Smooth muscle cell (in vitro differentiated cells): ENCODE measurements at regions not wholly inside any gene's neighbourhood (a gene's known extent, or its start where the extent isn't known, plus 50 kb on each side); places are given as distances from the start of the nearest gene placed in this dataset.

ENCODE experiments used
- DNase-seq: peaks from one replicate; lab custom pipeline; 2025; ENCODE audit not compliant: unreplicated experiment; lab: John Stamatoyannopoulos, UW
- H2AFZ ChIP-seq: fragments of 200-600 bp; sonication (generic); 2 replicates; pipeline ENCODE4 v1.6.0; 2016; ENCODE audit warnings: antibody characterized with exemption, low read depth, mild to moderate bottlenecking
- H3F3A ChIP-seq: fragments of 200-600 bp; sonication (generic); 2 replicates; pipeline ENCODE4 v1.6.0; 2017; ENCODE audit warnings: antibody characterized with exemption, low read depth
- H3K27ac ChIP-seq: fragments of 200-600 bp; sonication (generic); 2 replicates; pipeline ENCODE4 v1.5.1; 2016; ENCODE audit warnings: low read depth, mild to moderate bottlenecking
- H3K27me3 ChIP-seq: fragments of 200-600 bp; sonication (generic); 2 replicates; pipeline ENCODE4 v1.6.1; 2016; ENCODE audit warnings: low read depth, mild to moderate bottlenecking
- H3K36me3 ChIP-seq: fragments of 200-600 bp; sonication (generic); 2 replicates; pipeline ENCODE4 v1.5.1; 2016; ENCODE audit warnings: low read depth
- H3K4me1 ChIP-seq: fragments of 200-600 bp; sonication (generic); 2 replicates; pipeline ENCODE4 v1.5.1; 2016; ENCODE audit warnings: low read depth
- H3K4me2 ChIP-seq: fragments of 200-600 bp; sonication (generic); 2 replicates; pipeline ENCODE4 v1.6.0; 2016; ENCODE audit warnings: mild to moderate bottlenecking
- H3K4me3 ChIP-seq: fragments of 200-600 bp; sonication (generic); 2 replicates; pipeline ENCODE4 v1.5.1; 2016; ENCODE audit warnings: mild to moderate bottlenecking
- H3K79me2 ChIP-seq: fragments of 200-600 bp; sonication (generic); 2 replicates; pipeline ENCODE4 v1.6.0; 2016; ENCODE audit warnings: low read depth, mild to moderate bottlenecking
- H3K9ac ChIP-seq: fragments of 200-600 bp; sonication (generic); 2 replicates; pipeline ENCODE4 v1.6.0; 2016; ENCODE audit warnings: low read depth
- H3K9me3 ChIP-seq: fragments of 200-600 bp; sonication (generic); replicated peaks from 2 replicates; pipeline ENCODE4 v1.5.1; 2016; ENCODE audit warnings: low read depth
- H4K20me1 ChIP-seq: fragments of 200-600 bp; sonication (generic); 2 replicates; pipeline ENCODE4 v1.6.0; 2016; ENCODE audit warnings: low read depth
- CTCF ChIP-seq: fragments of 200-600 bp; sonication (generic); IDR thresholded peaks from 2 replicates; pipeline ENCODE4 v1.5.1; 2017; ENCODE audit warnings: borderline replicate concordance, mild to moderate bottlenecking, antibody characterized with exemption; ENCODE audit not compliant: insufficient read depth, poor library complexity, severe bottlenecking
- WGBS: methylation state at CpG from one replicate; pipeline ENCODE4 v1.1.7; 2016; ENCODE audit warnings: low lambda C conversion rate; 5-methylcytosine and 5-hydroxymethylcytosine counted together

- Histone ChIP-seq H3K27ac (no peak overlapping the region), H3K27me3 (no peaks in the 10 kb centered on the region), H4K20me1 (no peaks in the 10 kb centered on the region), H3K4me3 (no peak overlapping the region), H3K9ac (no peak overlapping the region), H3K36me3 (no peaks in the 10 kb centered on the region), H3K79me2 (no peaks in the 10 kb centered on the region), H3F3A (no peaks in the 10 kb centered on the region), H3K4me1 (peaks cover 8% of the 10 kb centered on the region), H3K9me3 (no peaks in the 10 kb centered on the region), H2AFZ (no peak overlapping the region), H3K4me2 (no peak overlapping the region)
- DNase-seq, result no peak
- TF ChIP-seq CTCF, result no peak
Observed at GRCh38 chr13:78024996-78025395, 106.4 kb upstream of the EDNRB start.

GRCh38 chr13:78022164-78022877 lies 103.7 kb upstream of the EDNRB start:
- peaks cover 4% of the 10 kb centered on the region for H3K4me1 ChIP-seq
- H3K9me3 ChIP-seq, result no peaks in the 10 kb centered on the region
- no peak for TF ChIP-seq CTCF
- no peaks in the 10 kb centered on the region for H3K79me2 ChIP-seq
- DNase-seq, result no peak
- H4K20me1 ChIP-seq, result no peaks in the 10 kb centered on the region
- H3K4me2 ChIP-seq, result peak overlapping the region; percentile 53
- no peak overlapping the region for H3K9ac ChIP-seq
- peak overlapping the region; percentile 91 for H2AFZ ChIP-seq
- peak overlapping the region; percentile 59 for H3K27ac ChIP-seq
- H3F3A ChIP-seq, result no peaks in the 10 kb centered on the region
- no peaks in the 10 kb centered on the region for H3K36me3 ChIP-seq
- no peak overlapping the region for H3K4me3 ChIP-seq
- no peaks in the 10 kb centered on the region for H3K27me3 ChIP-seq
- 55% methylated on average over 2 of the region's 2 CpGs for WGBS

GRCh38 chr13:78020861-78021260 lies 102.2 kb upstream of the EDNRB start:
- peak overlapping the region; percentile 41 for H2AFZ ChIP-seq
- TF ChIP-seq CTCF, result no peak
- H3K9me3 ChIP-seq, result no peaks in the 10 kb centered on the region
- H3K9ac ChIP-seq, result no peak overlapping the region
- H4K20me1 ChIP-seq, result no peaks in the 10 kb centered on the region
- H3K27me3 ChIP-seq, result no peaks in the 10 kb centered on the region
- DNase-seq, result no peak
- WGBS, result 28% methylated on average over 7 of the region's 7 CpGs
- H3K4me2 ChIP-seq, result no peak overlapping the region
- H3K4me1 ChIP-seq, result peaks cover 4% of the 10 kb centered on the region
- H3K36me3 ChIP-seq, result no peaks in the 10 kb centered on the region
- no peaks in the 10 kb centered on the region for H3K79me2 ChIP-seq
- no peak overlapping the region for H3K4me3 ChIP-seq
- H3F3A ChIP-seq, result no peaks in the 10 kb centered on the region
- H3K27ac ChIP-seq, result no peak overlapping the region

GRCh38 chr13:78015782-78016181 lies 97.2 kb upstream of the EDNRB start:
- no peak for TF ChIP-seq CTCF
- DNase-seq, result no peak
- Histone ChIP-seq H3K4me2 (no peak overlapping the region), H3K27ac (no peak overlapping the region), H3K27me3 (no peaks in the 10 kb centered on the region), H3K4me1 (no peaks in the 10 kb centered on the region), H3K9ac (no peak overlapping the region), H3K79me2 (no peaks in the 10 kb centered on the region), H3K9me3 (no peaks in the 10 kb centered on the region), H3K36me3 (no peaks in the 10 kb centered on the region), H4K20me1 (no peaks in the 10 kb centered on the region), H2AFZ (no peak overlapping the region), H3F3A (no peaks in the 10 kb centered on the region), H3K4me3 (no peak overlapping the region)
- WGBS, result 96% methylated on average over 3 of the region's 3 CpGs
